Lung (tissue), 11 donors: ENCODE measurements at regions not wholly inside any gene's neighbourhood (a gene's known extent, or its start where the extent isn't known, plus 50 kb on each side); places are given as distances from the start of the nearest gene placed in this dataset.
A peak's percentile ranks its signal among the peaks of the same experiment; 100 is the strongest.

ENCODE experiments used
- ATAC-seq: fragments of 200-7000 bp; cut with Tn5 transposase; one replicate; pipeline ENCODE4 v1.9.1; 2020; ENCODE audit warnings: moderate number of reproducible peaks; ENCODE audit not compliant: insufficient read depth, low FRiP score
- DNase-seq, 3 donors: peaks; one replicate each; pipeline ENCODE4 v3.0.0-alpha.2; 2013 to 2017
- H3K27ac ChIP-seq, 2 donors: one replicate each; pipeline ENCODE4 v1.5.1; 2013; ENCODE audit warnings: mild to moderate bottlenecking in 2 of 2, moderate library complexity in 2 of 2, control low read depth in 1 of 2, inconsistent platforms in 1 of 2, low read depth in 1 of 2, low read length in 1 of 2
- H3K27me3 ChIP-seq, 3 donors: one replicate each; pipeline ENCODE4 v1.5.1; 2013; ENCODE audit warnings: low read length in 2 of 3; ENCODE audit not compliant: control insufficient read depth in 3 of 3, insufficient read depth in 3 of 3
- H3K36me3 ChIP-seq, 4 donors: one replicate each; pipeline ENCODE4 v1.5.1; 2013; ENCODE audit warnings: low read length in 4 of 4, mild to moderate bottlenecking in 1 of 4, moderate library complexity in 1 of 4; ENCODE audit not compliant: control insufficient read depth in 4 of 4, insufficient read depth in 4 of 4
- H3K4me1 ChIP-seq, 5 donors: one replicate each; pipeline ENCODE4 v1.5.1; 2013; ENCODE audit warnings: low read length in 5 of 5, mild to moderate bottlenecking in 2 of 5, moderate library complexity in 1 of 5; ENCODE audit not compliant: control insufficient read depth in 5 of 5, insufficient read depth in 5 of 5
- H3K4me3 ChIP-seq: one replicate; pipeline ENCODE4 v1.5.1; 2013; ENCODE audit warnings: mild to moderate bottlenecking, control low read depth, moderate library complexity
- H3K9ac ChIP-seq, 2 donors: one replicate each; pipeline ENCODE4 v1.5.1; 2013; ENCODE audit warnings: low read length in 2 of 2, control low read depth in 1 of 2; ENCODE audit not compliant: insufficient read depth in 1 of 2
- H3K9me3 ChIP-seq, 4 donors: one replicate each; pipeline ENCODE4 v1.5.1; 2013; ENCODE audit warnings: low read length in 3 of 4, mild to moderate bottlenecking in 1 of 4, moderate library complexity in 1 of 4; ENCODE audit not compliant: control insufficient read depth in 4 of 4, insufficient read depth in 3 of 4
- WGBS, 2 donors: extraction: QIAGEN DNeasy Blood & Tissue Kit; methylation state at CpG; one replicate each; pipeline ENCODE4 v1.1.7; 2013; 5-methylcytosine and 5-hydroxymethylcytosine counted together
- TF ChIP-seq, protein P1 (sequence below): IDR thresholded peaks from 2 replicates; pipeline ENCODE4 v1.5.1; 2012; ENCODE audit warnings: mild to moderate bottlenecking; ENCODE audit errors: control extremely low read depth, extremely low read depth
- donor health status: control.
- donor health status: control.
- donor health status: Bipolar disorder and iron deficiency.
- donor health status: healthy.
- donor health status: DM: yes; HTN: yes; CAD: no.

DNA sequence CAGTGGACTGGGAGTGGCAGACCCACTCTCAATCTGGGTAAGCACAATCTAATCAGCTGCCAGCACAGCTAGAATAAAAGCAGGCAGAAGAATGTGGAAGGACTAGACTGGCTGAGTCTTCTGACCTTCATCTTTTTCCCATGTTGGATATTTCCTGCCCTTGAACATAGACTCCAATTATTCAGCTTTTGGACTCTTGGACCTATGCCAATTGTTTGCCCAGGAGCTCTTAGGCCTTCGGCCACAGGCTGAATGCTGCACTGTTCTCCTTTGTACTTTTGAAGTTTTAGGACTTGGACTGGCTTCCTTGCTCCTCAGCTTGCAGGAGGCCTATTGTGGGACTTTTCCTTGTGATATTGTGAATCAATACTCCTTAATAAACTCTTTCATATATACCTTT lies 477.7 kb upstream of the ZNF385D start:
- H3K9me3 ChIP-seq, result peaks cover 0 to 6% (median 0%) of the 10 kb centered on the region in 4 donors
- H3K27me3 ChIP-seq, result no peaks in the 10 kb centered on the region
- no peak overlapping the region for H3K4me3 ChIP-seq
- H3K9ac ChIP-seq, result no peak overlapping the region
- TF ChIP-seq, protein P1, sequence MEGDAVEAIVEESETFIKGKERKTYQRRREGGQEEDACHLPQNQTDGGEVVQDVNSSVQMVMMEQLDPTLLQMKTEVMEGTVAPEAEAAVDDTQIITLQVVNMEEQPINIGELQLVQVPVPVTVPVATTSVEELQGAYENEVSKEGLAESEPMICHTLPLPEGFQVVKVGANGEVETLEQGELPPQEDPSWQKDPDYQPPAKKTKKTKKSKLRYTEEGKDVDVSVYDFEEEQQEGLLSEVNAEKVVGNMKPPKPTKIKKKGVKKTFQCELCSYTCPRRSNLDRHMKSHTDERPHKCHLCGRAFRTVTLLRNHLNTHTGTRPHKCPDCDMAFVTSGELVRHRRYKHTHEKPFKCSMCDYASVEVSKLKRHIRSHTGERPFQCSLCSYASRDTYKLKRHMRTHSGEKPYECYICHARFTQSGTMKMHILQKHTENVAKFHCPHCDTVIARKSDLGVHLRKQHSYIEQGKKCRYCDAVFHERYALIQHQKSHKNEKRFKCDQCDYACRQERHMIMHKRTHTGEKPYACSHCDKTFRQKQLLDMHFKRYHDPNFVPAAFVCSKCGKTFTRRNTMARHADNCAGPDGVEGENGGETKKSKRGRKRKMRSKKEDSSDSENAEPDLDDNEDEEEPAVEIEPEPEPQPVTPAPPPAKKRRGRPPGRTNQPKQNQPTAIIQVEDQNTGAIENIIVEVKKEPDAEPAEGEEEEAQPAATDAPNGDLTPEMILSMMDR, result no peak
- 67 to 83% methylated on average over 1 of the region's 1 CpG for WGBS, 2 donors
- ATAC-seq (no peak), DNase-seq (no peak)
- H3K4me1 ChIP-seq, result no peaks in the 10 kb centered on the region
- H3K27ac ChIP-seq, result no peak overlapping the region
- H3K36me3 ChIP-seq, result no peaks in the 10 kb centered on the region

GRCh38 chr3:22231061-22231460 lies 480.1 kb upstream of the ZNF385D start:
- Histone ChIP-seq H3K9me3 (peaks cover 0 to 6% (median 0%) of the 10 kb centered on the region in 4 donors), H3K27ac (no peak overlapping the region), H3K27me3 (no peaks in the 10 kb centered on the region), H3K9ac (no peak overlapping the region), H3K4me3 (no peak overlapping the region), H3K4me1 (no peaks in the 10 kb centered on the region), H3K36me3 (no peaks in the 10 kb centered on the region)
- 69 to 89% methylated on average over 1 of the region's 1 CpG for WGBS, 2 donors
- peak in 2 of 3 donors; percentile 13 to 21 for DNase-seq
- ATAC-seq, result no peak
- TF ChIP-seq, protein P1, result no peak

DNA sequence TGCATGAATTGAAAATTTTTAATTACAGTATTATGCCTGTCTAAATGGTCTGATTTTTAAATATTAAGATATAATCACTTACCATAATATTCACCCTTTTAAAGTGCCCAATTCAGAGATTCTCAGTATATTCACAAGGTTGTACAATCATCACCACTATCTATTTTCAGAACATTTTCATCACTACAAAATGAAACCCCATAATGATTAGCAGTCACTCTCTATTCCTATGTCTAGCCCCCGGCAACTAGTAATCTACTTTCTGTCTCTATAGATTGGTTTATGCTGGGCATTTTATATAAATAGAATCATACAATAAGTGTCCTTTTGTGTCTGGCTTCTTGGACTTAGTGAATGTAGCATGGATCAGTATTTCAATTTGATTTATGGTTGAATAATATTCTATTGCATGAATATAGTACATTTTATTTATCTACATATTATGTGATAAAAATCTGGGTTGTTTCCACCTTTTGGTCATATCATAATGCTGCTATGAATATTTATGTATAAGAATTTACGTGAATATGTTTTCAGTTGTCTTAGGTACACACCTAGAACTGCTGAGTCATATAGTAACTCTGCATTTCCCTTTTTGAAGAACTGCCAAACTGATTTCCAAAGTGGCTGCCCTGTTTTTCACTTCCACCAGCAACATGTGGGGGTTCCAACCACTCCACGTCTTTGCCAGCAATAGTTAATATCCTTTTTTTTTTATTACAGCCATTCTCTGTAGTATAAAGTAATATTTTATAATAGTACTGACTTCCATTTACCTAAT lies 485.7 kb upstream of the ZNF385D start:
- no peaks in the 10 kb centered on the region for H3K9me3 ChIP-seq
- ATAC-seq, result no peak
- no peak overlapping the region for H3K4me3 ChIP-seq
- no peaks in the 10 kb centered on the region for H3K36me3 ChIP-seq
- no peaks in the 10 kb centered on the region for H3K4me1 ChIP-seq
- H3K27ac ChIP-seq, result no peak overlapping the region
- WGBS, 2 donors, result 52 to 57% methylated on average over 3 of the region's 3 CpGs
- H3K27me3 ChIP-seq, result no peaks in the 10 kb centered on the region
- no peak for DNase-seq
- TF ChIP-seq, protein P1, result no peak
- no peak overlapping the region for H3K9ac ChIP-seq

GRCh38 chr3:22239011-22239410 lies 488.0 kb upstream of the ZNF385D start:
- DNase-seq (no peak), ATAC-seq (no peak)
- Histone ChIP-seq H3K4me1 (no peaks in the 10 kb centered on the region), H3K36me3 (no peaks in the 10 kb centered on the region), H3K9me3 (no peaks in the 10 kb centered on the region), H3K27me3 (no peaks in the 10 kb centered on the region), H3K27ac (no peak overlapping the region), H3K9ac (no peak overlapping the region), H3K4me3 (no peak overlapping the region)
- WGBS, 2 donors, result 50 to 70% methylated on average over 4 of the region's 4 CpGs
- TF ChIP-seq, protein P1, result no peak
